RWPE2 (cell line): ENCODE measurements at regions not wholly inside any gene's neighbourhood (a gene's known extent, or its start where the extent isn't known, plus 50 kb on each side); places are given as distances from the start of the nearest gene placed in this dataset.
"Not testable (repeated sequence)": the region's sequence is repeated elsewhere in the genome, so short reads cannot be mapped to it uniquely, and the experiment has no call there.

Experiments
- ATAC-seq: fragments of 200-7000 bp; cut with Tn5 transposase; 3 replicates; pipeline ENCODE4 v1.9.1; 2021; ENCODE audit warnings: low read depth
- DNase-seq: peaks from one replicate; pipeline ENCODE4 v3.0.0-alpha.2; 2020; ENCODE audit warnings: low spot score
- H3K27ac ChIP-seq: fragments of 450-650 bp; 2 replicates; pipeline ENCODE4 v1.5.1; 2017; ENCODE audit warnings: mild to moderate bottlenecking; ENCODE audit not compliant: poor library complexity, severe bottlenecking
- H3K27me3 ChIP-seq: fragments of 250-450 bp; sonication (Bioruptor Pico); 2 replicates; pipeline ENCODE4 v1.5.1; 2021; ENCODE audit warnings: mild to moderate bottlenecking, moderate library complexity; ENCODE audit not compliant: insufficient read depth, poor library complexity, severe bottlenecking
- H3K36me3 ChIP-seq: fragments of 250-450 bp; sonication (Bioruptor Pico); 2 replicates; pipeline ENCODE4 v1.5.1; 2020; ENCODE audit warnings: low read depth, mild to moderate bottlenecking, moderate library complexity
- H3K4me1 ChIP-seq: fragments of 250-450 bp; sonication (Bioruptor Pico); 2 replicates; pipeline ENCODE4 v1.5.1; 2021; ENCODE audit warnings: mild to moderate bottlenecking, moderate library complexity; ENCODE audit not compliant: insufficient read depth, poor library complexity, severe bottlenecking
- H3K4me3 ChIP-seq: fragments of 250-450 bp; sonication (Bioruptor Pico); 2 replicates; pipeline ENCODE4 v1.5.1; 2021; ENCODE audit warnings: mild to moderate bottlenecking, moderate library complexity; ENCODE audit not compliant: severe bottlenecking
- H3K9me3 ChIP-seq: fragments of 250-450 bp; sonication (Bioruptor Pico); 2 replicates; pipeline ENCODE4 v1.5.1; 2021; ENCODE audit warnings: mild to moderate bottlenecking, moderate library complexity; ENCODE audit not compliant: severe bottlenecking
- CTCF ChIP-seq: fragments of 450-650 bp; IDR thresholded peaks from one replicate; pipeline ENCODE4 v1.5.1; 2017; ENCODE audit warnings: mild to moderate bottlenecking, moderate library complexity; ENCODE audit not compliant: poor library complexity, severe bottlenecking

- Histone ChIP-seq H3K4me3 (no peak overlapping the region), H3K27ac (no peak overlapping the region), H3K4me1 (peaks cover 19% of the 10 kb centered on the region), H3K36me3 (no peaks in the 10 kb centered on the region), H3K9me3 (no peaks in the 10 kb centered on the region), H3K27me3 (no peaks in the 10 kb centered on the region)
- ATAC-seq: no peak
- DNase-seq: no peak
- TF ChIP-seq CTCF: no peak
These were observed 193.0 kb downstream of the JCAD start for GRCh38 chr10:29866356-29866755.

- no peak for DNase-seq
- H3K4me3 ChIP-seq: no peak overlapping the region
- H3K27ac ChIP-seq: no peak overlapping the region
- H3K4me1 ChIP-seq: peaks cover 19% of the 10 kb centered on the region
- no peak for TF ChIP-seq CTCF
- H3K27me3 ChIP-seq: no peaks in the 10 kb centered on the region
- H3K9me3 ChIP-seq: no peaks in the 10 kb centered on the region
- H3K36me3 ChIP-seq: no peaks in the 10 kb centered on the region
- ATAC-seq: no peak
These were observed 193.6 kb downstream of the JCAD start for GRCh38 chr10:29865700-29866355.

GRCh38 chr10:29862923-29863614, 196.3 kb downstream of the JCAD start:
- Histone ChIP-seq H3K36me3 (no peaks in the 10 kb centered on the region), H3K27ac (peak overlapping the region; percentile 49), H3K4me3 (no peak overlapping the region), H3K9me3 (no peaks in the 10 kb centered on the region), H3K4me1 (peaks cover 37% of the 10 kb centered on the region), H3K27me3 (no peaks in the 10 kb centered on the region)
- no peak for TF ChIP-seq CTCF
- ATAC-seq: peak; percentile 84
- no peak for DNase-seq

- peaks cover 38% of the 10 kb centered on the region for H3K4me1 ChIP-seq
- no peak for DNase-seq
- TF ChIP-seq CTCF: no peak
These were observed 197.4 kb downstream of the JCAD start for GRCh38 chr10:29861811-29862505.

GRCh38 chr10:29861231-29861630, 198.2 kb downstream of the JCAD start:
- peaks cover 38% of the 10 kb centered on the region for H3K4me1 ChIP-seq
- ATAC-seq, H3K4me3 ChIP-seq, H3K27me3 ChIP-seq, H3K9me3 ChIP-seq, DNase-seq, H3K27ac ChIP-seq, H3K36me3 ChIP-seq: not testable (repeated sequence)

More at GRCh38 chr10:29861811-29862505, 197.4 kb downstream of the JCAD start:
- Histone ChIP-seq H3K9me3 (no peaks in the 10 kb centered on the region), H3K27ac (peak overlapping the region; percentile 49), H3K27me3 (no peaks in the 10 kb centered on the region), H3K36me3 (no peaks in the 10 kb centered on the region), H3K4me3 (no peak overlapping the region)
- ATAC-seq: no peak
